ENCODE measurements at regions not wholly inside any gene's neighbourhood (a gene's known extent, or its start where the extent isn't known, plus 50 kb on each side); places are given as distances from the start of the nearest gene placed in this dataset.

DNA sequence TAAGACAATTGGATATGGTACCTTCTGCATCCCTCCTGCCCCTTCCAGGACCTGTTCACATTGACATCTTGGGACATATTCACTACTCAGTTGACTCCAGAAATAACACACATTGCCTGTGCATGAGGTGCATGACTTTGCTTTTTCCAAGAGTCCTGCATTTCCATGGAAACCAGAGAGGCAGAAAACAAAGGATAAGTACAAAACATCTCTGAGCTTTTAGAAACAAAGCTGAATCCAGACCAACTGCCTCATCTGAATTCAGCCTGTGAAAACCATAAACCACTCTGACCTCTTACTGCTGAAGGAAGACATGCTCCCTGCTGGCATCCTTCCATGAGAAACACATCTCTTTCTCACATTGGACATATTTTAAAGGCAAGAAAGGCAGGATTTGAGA, 695.1 kb downstream of the TAF11L14 start:
- DNase-seq (ENCODE audit: insufficient read length) (no peak), FAIRE-seq (no peak)
- TF ChIP-seq POLR2A (IDR thresholded peaks at IDR 0.05; ENCODE audit: low read depth, low read length) = no peak
- no peak for TF ChIP-seq TAF1 (IDR thresholded peaks at IDR 0.05; ENCODE audit: borderline replicate concordance, low read depth, low read length)
- TF ChIP-seq POLR2AphosphoS5 (IDR thresholded peaks at IDR 0.05; ENCODE audit: low read depth, low read length) = no peak

DNA sequence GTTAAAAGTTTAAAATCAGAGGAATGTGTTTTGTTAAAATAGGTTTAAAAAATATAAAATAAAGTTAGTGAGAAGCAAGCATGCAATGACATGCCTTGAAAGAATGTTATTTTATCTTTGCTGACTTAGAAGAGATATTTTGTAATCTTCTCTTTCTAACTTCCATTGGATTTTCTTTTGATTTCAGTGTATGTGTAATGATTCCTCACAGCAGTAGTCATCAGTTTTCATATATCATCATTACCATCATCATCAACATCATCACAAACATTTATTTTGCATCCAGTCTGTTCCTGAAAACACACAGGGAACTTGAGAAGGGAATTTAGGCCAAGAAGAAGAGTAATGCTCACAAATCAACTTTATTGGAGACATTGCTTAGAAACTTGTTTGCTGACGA, 699.6 kb downstream of the TAF11L14 start:
- FAIRE-seq (no peak), DNase-seq (ENCODE audit: insufficient read length) (no peak)
- no peak for TF ChIP-seq POLR2A (IDR thresholded peaks at IDR 0.05; ENCODE audit: low read depth, low read length)
- TF ChIP-seq POLR2AphosphoS5 (IDR thresholded peaks at IDR 0.05; ENCODE audit: low read depth, low read length) = no peak
- TF ChIP-seq TAF1 (IDR thresholded peaks at IDR 0.05; ENCODE audit: borderline replicate concordance, low read depth, low read length) = no peak

DNA sequence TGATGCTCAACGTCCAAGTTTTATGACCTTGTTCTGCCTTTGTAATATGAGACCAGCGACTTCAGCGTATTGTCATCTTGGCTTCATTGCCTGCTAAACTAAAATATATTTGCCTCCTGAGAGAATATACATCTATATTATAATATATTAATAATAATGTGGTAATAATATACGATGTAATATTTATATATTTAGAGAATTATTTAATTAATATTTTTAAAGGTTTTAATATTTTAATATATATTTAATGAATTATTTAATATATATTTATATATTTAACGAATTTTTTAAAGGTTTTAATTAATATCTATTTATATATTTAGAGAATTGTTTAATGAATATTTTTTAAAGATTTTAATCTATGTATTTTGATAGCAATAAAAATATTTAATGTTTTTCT, 700.7 kb downstream of the TAF11L14 start:
- no peak for DNase-seq (ENCODE audit: insufficient read length)
- TF ChIP-seq POLR2A (IDR thresholded peaks at IDR 0.05; ENCODE audit: low read depth, low read length) = no peak
- no peak for TF ChIP-seq POLR2AphosphoS5 (IDR thresholded peaks at IDR 0.05; ENCODE audit: low read depth, low read length)
- no peak for TF ChIP-seq TAF1 (IDR thresholded peaks at IDR 0.05; ENCODE audit: borderline replicate concordance, low read depth, low read length)
- no peak for FAIRE-seq

DNA sequence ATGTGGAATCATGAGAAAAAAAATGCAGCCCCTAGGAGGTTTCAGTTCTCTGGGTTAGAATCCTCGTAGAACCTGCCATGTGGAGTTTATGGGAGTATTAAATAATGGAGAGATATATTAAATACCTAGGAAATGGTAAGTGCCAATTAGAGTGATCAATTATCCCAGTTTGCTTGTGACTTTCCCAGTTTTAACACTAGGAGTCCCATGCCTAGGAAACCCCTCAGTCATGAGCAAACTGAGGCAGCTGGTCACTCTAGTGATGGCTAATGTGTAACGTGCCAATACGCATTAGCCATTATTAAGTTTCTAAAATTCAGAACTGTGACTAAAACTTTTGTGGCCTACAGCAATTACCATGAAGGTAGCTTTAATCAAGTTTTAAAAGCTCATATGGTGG, 720.6 kb downstream of the TAF11L14 start:
- TF ChIP-seq POLR2AphosphoS5 (IDR thresholded peaks at IDR 0.05; ENCODE audit: low read depth, low read length) (no peak), TAF1 (IDR thresholded peaks at IDR 0.05; ENCODE audit: borderline replicate concordance, low read depth, low read length) (no peak), POLR2A (IDR thresholded peaks at IDR 0.05; ENCODE audit: low read depth, low read length) (no peak)
- DNase-seq (ENCODE audit: insufficient read length) (no peak), FAIRE-seq (no peak)

DNA sequence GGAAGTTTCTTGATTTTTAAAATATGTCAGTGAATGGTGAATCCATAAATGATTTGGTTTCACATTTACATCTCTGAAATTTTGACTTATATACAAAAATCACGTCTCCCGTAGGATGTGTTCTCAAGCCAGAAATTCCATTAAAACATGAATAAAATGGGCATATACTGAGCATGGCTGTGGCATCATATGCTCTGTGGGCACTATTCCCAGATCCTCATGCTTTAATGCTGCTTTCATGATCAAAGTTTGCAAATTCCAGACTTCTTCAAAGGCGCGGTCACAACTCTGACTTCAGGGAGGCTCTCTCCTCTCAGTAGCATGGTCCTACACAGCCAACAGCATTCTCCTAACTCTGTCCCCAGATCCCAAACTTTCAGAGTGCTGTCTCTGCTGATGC, 723.2 kb downstream of the TAF11L14 start:
- DNase-seq (ENCODE audit: insufficient read length) = no peak
- TF ChIP-seq POLR2A (IDR thresholded peaks at IDR 0.05; ENCODE audit: low read depth, low read length) = no peak
- TF ChIP-seq TAF1 (IDR thresholded peaks at IDR 0.05; ENCODE audit: borderline replicate concordance, low read depth, low read length) = no peak
- no peak for TF ChIP-seq POLR2AphosphoS5 (IDR thresholded peaks at IDR 0.05; ENCODE audit: low read depth, low read length)
- no peak for FAIRE-seq

DNA sequence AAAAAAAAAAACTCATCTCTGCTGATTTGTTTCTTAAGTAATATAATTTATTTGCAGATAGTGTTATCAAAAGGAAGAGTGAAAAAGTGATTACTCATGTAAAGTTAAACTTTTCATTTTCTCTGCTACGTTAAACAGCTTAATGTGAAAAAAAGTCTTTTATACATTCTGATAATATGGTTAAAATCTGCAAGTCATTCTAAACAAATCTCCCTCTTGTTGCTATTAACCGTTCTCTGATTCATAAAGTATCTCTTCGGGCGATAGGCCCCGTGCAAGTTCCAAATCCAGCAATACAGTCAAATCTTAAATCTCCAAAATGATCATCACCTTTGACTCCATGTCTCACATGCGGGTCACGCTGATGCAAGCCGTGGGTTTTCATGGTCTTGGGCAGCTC, 732.0 kb downstream of the TAF11L14 start:
- no peak for DNase-seq (ENCODE audit: insufficient read length)
- no peak for FAIRE-seq
- TF ChIP-seq POLR2A (IDR thresholded peaks at IDR 0.05; ENCODE audit: low read depth, low read length) = no peak
- TF ChIP-seq POLR2AphosphoS5 (IDR thresholded peaks at IDR 0.05; ENCODE audit: low read depth, low read length) = no peak
- no peak for TF ChIP-seq TAF1 (IDR thresholded peaks at IDR 0.05; ENCODE audit: borderline replicate concordance, low read depth, low read length)

DNA sequence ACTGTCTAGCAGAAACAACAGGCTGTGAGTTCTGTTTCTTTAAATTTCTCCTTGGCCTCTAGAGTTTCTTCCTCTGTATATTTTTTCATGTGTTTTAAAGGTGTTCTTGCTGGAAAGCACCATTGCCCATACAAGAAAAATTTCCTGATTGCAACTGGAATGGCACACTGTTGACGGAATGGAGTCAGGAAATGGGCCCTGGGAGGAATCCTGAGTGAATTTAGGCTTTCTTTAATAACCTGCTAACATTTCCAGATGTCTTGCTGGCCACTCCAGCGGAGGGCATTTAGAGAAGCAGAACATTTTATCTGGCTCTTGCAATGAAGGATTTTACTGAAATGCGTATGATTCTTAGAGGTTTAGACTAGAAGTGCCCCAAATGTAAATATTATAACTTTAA, 736.3 kb downstream of the TAF11L14 start:
- TF ChIP-seq POLR2AphosphoS5 (IDR thresholded peaks at IDR 0.05; ENCODE audit: low read depth, low read length) (no peak), POLR2A (IDR thresholded peaks at IDR 0.05; ENCODE audit: low read depth, low read length) (no peak)
- DNase-seq (ENCODE audit: insufficient read length) = no peak
- no peak for FAIRE-seq

DNA sequence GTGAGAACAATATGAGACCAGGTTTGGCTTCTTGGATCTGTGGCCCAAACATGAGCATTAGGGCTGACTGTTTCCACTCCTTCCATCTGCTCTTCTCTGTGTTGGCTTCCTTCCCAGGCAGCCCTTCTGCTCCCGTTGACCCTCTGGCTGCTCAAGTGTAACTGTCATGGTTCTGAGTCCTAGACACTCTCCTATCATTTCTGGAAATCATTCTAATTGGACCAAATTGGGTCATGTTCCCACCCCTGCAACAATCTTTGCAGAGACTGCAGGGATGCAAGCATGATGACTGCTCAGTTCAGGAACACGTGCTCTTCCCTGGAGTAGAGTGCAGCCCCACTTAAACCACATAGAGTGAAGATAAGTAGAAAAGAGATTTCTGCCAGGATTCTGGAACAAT, 741.4 kb downstream of the TAF11L14 start:
- TF ChIP-seq POLR2A (IDR thresholded peaks at IDR 0.05; ENCODE audit: low read depth, low read length) = no peak
- TF ChIP-seq TAF1 (IDR thresholded peaks at IDR 0.05; ENCODE audit: borderline replicate concordance, low read depth, low read length) = no peak
- TF ChIP-seq POLR2AphosphoS5 (IDR thresholded peaks at IDR 0.05; ENCODE audit: low read depth, low read length) = no peak
- DNase-seq (ENCODE audit: insufficient read length) = no peak
- FAIRE-seq = no peak

DNA sequence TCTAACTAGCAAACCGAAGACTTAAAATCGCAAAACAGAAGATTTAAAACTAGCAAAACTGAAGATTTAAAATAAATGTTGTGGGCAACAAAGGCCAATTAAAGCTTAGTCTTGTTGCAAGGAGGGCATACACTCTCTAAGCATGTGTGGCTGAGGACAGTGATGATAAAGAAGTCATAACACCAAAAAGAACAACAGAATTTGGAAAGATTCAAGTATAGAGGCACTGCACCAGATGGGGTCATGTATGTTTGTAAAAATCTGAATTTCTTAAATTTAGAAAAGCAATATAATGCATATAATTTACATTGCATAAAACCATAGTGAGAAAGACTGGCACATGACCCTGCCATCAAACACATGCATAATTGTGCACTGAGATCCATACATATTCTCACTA, 743.8 kb downstream of the TAF11L14 start:
- DNase-seq (ENCODE audit: insufficient read length) = no peak
- TF ChIP-seq POLR2A (IDR thresholded peaks at IDR 0.05; ENCODE audit: low read depth, low read length) (no peak), POLR2AphosphoS5 (IDR thresholded peaks at IDR 0.05; ENCODE audit: low read depth, low read length) (no peak)
- FAIRE-seq = no peak

DNA sequence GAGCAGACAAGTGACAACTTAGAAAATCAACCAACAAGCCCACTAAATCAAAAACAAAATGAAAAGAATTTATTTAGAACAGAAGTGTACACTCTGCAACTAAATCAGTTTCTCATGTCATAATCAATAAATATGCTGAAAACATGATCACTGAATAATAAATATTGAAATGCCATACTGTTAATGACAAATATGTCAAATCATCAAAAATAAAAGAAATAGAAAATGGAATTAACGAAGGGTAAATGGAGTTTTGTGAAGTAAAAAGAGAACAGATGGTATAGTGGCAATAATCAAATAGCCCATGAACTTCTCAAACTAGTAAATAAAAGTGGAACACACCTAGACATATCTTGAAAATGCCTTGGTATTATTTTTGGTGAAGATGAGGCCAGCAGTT, 744.9 kb downstream of the TAF11L14 start:
- DNase-seq (ENCODE audit: insufficient read length) (no peak), FAIRE-seq (no peak)
- no peak for TF ChIP-seq TAF1 (IDR thresholded peaks at IDR 0.05; ENCODE audit: borderline replicate concordance, low read depth, low read length)
- TF ChIP-seq POLR2AphosphoS5 (IDR thresholded peaks at IDR 0.05; ENCODE audit: low read depth, low read length) = no peak
- TF ChIP-seq POLR2A (IDR thresholded peaks at IDR 0.05; ENCODE audit: low read depth, low read length) = no peak

DNA sequence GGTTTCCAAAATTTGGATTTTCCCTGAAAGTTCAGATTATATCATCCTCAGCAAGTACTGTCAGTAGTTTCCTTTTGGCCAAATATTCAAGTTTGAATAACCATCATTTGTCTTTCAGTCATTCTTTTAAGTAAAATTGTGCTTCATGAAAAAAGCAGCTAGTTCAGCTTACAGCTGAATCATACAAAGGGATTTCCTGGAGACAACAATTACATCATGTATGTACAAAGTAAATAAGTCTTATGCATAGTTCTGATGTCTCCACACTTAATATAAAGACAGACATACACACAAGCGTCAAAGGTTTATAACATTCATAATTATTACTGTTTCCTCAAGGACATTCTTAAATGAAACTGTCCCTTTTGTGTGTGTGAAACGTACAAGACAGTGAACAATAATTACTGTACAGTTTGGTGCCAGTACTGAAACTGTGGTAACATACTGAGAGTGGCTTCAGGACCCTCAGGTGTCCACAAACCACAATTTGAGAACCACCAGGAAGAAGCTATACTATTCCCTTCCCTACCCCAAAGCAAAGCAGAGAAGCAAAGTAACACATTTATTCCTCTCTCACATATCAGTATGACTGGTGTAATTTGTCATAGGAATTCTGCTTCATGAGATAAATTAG, 746.6 kb downstream of the TAF11L14 start:
- DNase-seq (ENCODE audit: insufficient read length) = no peak
- TF ChIP-seq TAF1 (IDR thresholded peaks at IDR 0.05; ENCODE audit: borderline replicate concordance, low read depth, low read length) (no peak), POLR2A (IDR thresholded peaks at IDR 0.05; ENCODE audit: low read depth, low read length) (no peak), POLR2AphosphoS5 (IDR thresholded peaks at IDR 0.05; ENCODE audit: low read depth, low read length) (no peak)
- FAIRE-seq = no peak

DNA sequence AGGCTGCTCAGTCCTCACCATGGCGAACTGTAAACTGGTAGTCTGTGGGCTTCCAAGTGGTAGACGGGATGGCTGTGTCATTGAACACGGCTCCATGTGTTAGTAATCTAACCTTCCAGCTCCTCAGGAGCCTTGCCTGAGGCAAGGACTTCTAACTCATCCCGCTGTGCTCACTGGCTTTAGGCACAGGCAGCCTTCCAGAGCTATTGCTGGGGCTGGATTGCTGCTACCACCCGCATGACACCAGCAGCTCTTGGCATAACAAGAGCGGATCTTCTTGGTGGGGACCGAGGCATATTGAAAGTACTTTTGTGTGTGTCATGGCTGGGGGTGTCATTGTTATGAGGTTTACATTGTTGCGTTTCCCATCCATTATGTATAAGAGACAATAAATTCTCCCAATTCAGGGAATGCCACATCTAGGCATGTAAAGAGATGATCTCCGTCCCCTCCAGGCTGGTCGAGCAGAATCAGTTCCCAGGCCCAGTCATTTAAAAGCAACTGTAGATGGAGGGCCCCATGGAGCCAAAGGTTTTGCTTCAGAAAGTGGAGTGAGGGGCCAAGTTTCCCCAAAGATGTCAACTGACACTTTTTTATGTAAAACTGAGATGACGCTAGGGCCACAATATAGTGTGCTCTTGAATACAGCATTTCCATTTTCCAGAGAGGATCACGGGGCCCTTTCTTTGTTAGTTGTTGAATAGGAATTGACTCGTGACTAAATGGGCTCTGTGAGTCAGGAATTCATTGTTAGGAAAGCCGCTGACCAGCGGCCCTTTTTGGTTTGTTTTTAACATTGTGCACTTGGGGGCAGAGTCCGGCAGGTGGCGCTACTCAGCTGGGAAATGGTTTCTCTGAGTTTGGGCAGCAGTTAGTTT, 759.5 kb downstream of the TAF11L14 start:
- DNase-seq (ENCODE audit: insufficient read length) (peak; percentile 9), FAIRE-seq (peak; percentile 42)
- TF ChIP-seq POLR2A (IDR thresholded peaks at IDR 0.05; ENCODE audit: low read depth, low read length) (no peak), POLR2AphosphoS5 (IDR thresholded peaks at IDR 0.05; ENCODE audit: low read depth, low read length) (no peak)

Data from GM12892 (cell line).